H9 (cell line): ENCODE measurements at regions not wholly inside any gene's neighbourhood (a gene's known extent, or its start where the extent isn't known, plus 50 kb on each side); places are given as distances from the start of the nearest gene placed in this dataset.

Source experiments
- DNase-seq: peaks from one replicate; pipeline ENCODE4 v3.0.0-alpha.2; 2017
- H2AFZ ChIP-seq: one replicate; pipeline ENCODE4 v1.6.1; 2013; ENCODE audit warnings: mild to moderate bottlenecking, low read length, control low read depth, moderate library complexity
- H2AK5ac ChIP-seq: 2 replicates; pipeline ENCODE4 v1.6.1; 2013; ENCODE audit warnings: low read length, control low read depth, mixed read lengths; ENCODE audit not compliant: insufficient read length
- H2BK120ac ChIP-seq: one replicate; pipeline ENCODE4 v1.6.1; 2013; ENCODE audit warnings: low read depth, mild to moderate bottlenecking, low read length, control low read depth, inconsistent platforms; ENCODE audit not compliant: poor library complexity, severe bottlenecking
- H2BK12ac ChIP-seq: 2 replicates; pipeline ENCODE4 v1.6.1; 2013; ENCODE audit warnings: low read length, control low read depth, mixed read lengths, low read depth; ENCODE audit not compliant: insufficient read length
- H2BK15ac ChIP-seq: 2 replicates; pipeline ENCODE4 v1.6.1; 2013; ENCODE audit warnings: low read depth, low read length, control low read depth
- H2BK20ac ChIP-seq: one replicate; pipeline ENCODE4 v1.6.1; 2013; ENCODE audit warnings: low read depth, mild to moderate bottlenecking, low read length, control low read depth, inconsistent platforms; ENCODE audit not compliant: poor library complexity, severe bottlenecking
- H2BK5ac ChIP-seq: 2 replicates; pipeline ENCODE4 v1.6.1; 2013; ENCODE audit warnings: low read length, control low read depth, mixed read lengths; ENCODE audit not compliant: insufficient read length
- H3K14ac ChIP-seq: 2 replicates; pipeline ENCODE4 v1.6.1; 2013; ENCODE audit warnings: low read length, control low read depth; ENCODE audit not compliant: insufficient read depth
- H3K18ac ChIP-seq: 2 replicates; pipeline ENCODE4 v1.6.1; 2013; ENCODE audit warnings: low read depth, mild to moderate bottlenecking, mixed read lengths, low read length, control low read depth; ENCODE audit not compliant: insufficient read length
- H3K23ac ChIP-seq: 2 replicates; pipeline ENCODE4 v1.6.1; 2013; ENCODE audit warnings: low read length, control low read depth, mixed read lengths, low read depth; ENCODE audit not compliant: insufficient read length
- H3K23me2 ChIP-seq: 2 replicates; pipeline ENCODE4 v1.6.1; 2013; ENCODE audit warnings: low read depth, mild to moderate bottlenecking, mixed read lengths, low read length, control low read depth; ENCODE audit not compliant: insufficient read length, poor library complexity, severe bottlenecking
- H3K27ac ChIP-seq: 2 replicates; pipeline ENCODE4 v1.5.1; 2013; ENCODE audit warnings: low read length, control low read depth, mixed read lengths, low read depth; ENCODE audit not compliant: insufficient read length
- H3K27me3 ChIP-seq: 2 replicates; pipeline ENCODE4 v1.6.1; 2013; ENCODE audit warnings: low read length, control low read depth, inconsistent platforms; ENCODE audit not compliant: insufficient read depth
- H3K4ac ChIP-seq: 2 replicates; pipeline ENCODE4 v1.6.1; 2013; ENCODE audit warnings: low read depth, mild to moderate bottlenecking, control low read depth, inconsistent platforms, low read length, moderate library complexity
- H3K4me1 ChIP-seq: 2 replicates; pipeline ENCODE4 v1.6.1; 2013; ENCODE audit warnings: low read length, control low read depth, inconsistent platforms; ENCODE audit not compliant: insufficient read depth
- H3K4me2 ChIP-seq: 2 replicates; pipeline ENCODE4 v1.6.1; 2013; ENCODE audit warnings: low read length, control low read depth, mixed read lengths; ENCODE audit not compliant: insufficient read length, insufficient read depth
- H3K56ac ChIP-seq: 2 replicates; pipeline ENCODE4 v1.6.1; 2013; ENCODE audit warnings: low read depth, mild to moderate bottlenecking, mixed read lengths, low read length, control low read depth; ENCODE audit not compliant: insufficient read length
- H3K79me1 ChIP-seq: 2 replicates; pipeline ENCODE4 v1.6.1; 2013; ENCODE audit warnings: low read depth, mild to moderate bottlenecking, moderate library complexity, low read length, control low read depth, inconsistent platforms; ENCODE audit not compliant: insufficient read depth, poor library complexity, severe bottlenecking
- H3K79me2 ChIP-seq: 2 replicates; pipeline ENCODE4 v1.6.1; 2013; ENCODE audit warnings: low read length, control low read depth, inconsistent platforms; ENCODE audit not compliant: insufficient read depth
- H3K9ac ChIP-seq: 2 replicates; pipeline ENCODE4 v1.6.1; 2013; ENCODE audit warnings: low read length, control low read depth, mixed read lengths; ENCODE audit not compliant: insufficient read length; ENCODE audit errors: extremely low read depth
- H3K9me3 ChIP-seq: one replicate; pipeline ENCODE4 v1.6.1; 2013; ENCODE audit warnings: low read depth, low read length, inconsistent platforms; ENCODE audit not compliant: control insufficient read depth
- H3T11ph ChIP-seq: one replicate; pipeline ENCODE4 v1.6.1; 2013; ENCODE audit warnings: mild to moderate bottlenecking, low read length, control low read depth, inconsistent platforms
- H4K20me1 ChIP-seq: one replicate; pipeline ENCODE4 v1.6.1; 2013; ENCODE audit not compliant: control insufficient read depth, insufficient read length, insufficient read depth
- H4K5ac ChIP-seq: 2 replicates; pipeline ENCODE4 v1.6.1; 2013; ENCODE audit warnings: low read depth, mild to moderate bottlenecking, mixed read lengths, low read length, control low read depth; ENCODE audit not compliant: insufficient read length
- H4K8ac ChIP-seq: replicated peaks from 2 replicates; pipeline ENCODE4 v1.6.1; 2013; ENCODE audit warnings: low read length, control low read depth, mixed read lengths, low read depth; ENCODE audit not compliant: insufficient read length
- H4K91ac ChIP-seq: 2 replicates; pipeline ENCODE4 v1.6.1; 2013; ENCODE audit warnings: low read depth, mild to moderate bottlenecking, moderate library complexity, mixed read lengths, low read length, control low read depth; ENCODE audit not compliant: insufficient read length
- H3K27ac Mint-ChIP-seq, 3 experiments: 2 replicates in 2 of 3; 3 replicates in 1 of 3; pipeline ENCODE4 v1.8.0; 2020 to 2021; ENCODE audit warnings: mixed read lengths in 3 of 3, mild to moderate bottlenecking in 1 of 3, moderate library complexity in 1 of 3
- H3K27me3 Mint-ChIP-seq: 2 replicates; pipeline ENCODE4 v1.8.0; 2021; ENCODE audit warnings: low read depth, mild to moderate bottlenecking, moderate library complexity, mixed read lengths
- H3K36me3 Mint-ChIP-seq, 3 experiments: 2 replicates in 2 of 3; 3 replicates in 1 of 3; pipeline ENCODE4 v1.8.0; 2020 to 2021; ENCODE audit warnings: low read depth in 3 of 3, mixed read lengths in 3 of 3; ENCODE audit not compliant: insufficient read depth in 1 of 3
- H3K4me1 Mint-ChIP-seq, 2 experiments: 2 replicates each; pipeline ENCODE4 v1.8.0; 2020; ENCODE audit warnings: mixed read lengths in 2 of 2
- H3K4me3 Mint-ChIP-seq, 2 experiments: 2 replicates in 1 of 2; 3 replicates in 1 of 2; pipeline ENCODE4 v1.8.0; 2020 to 2021; ENCODE audit warnings: mild to moderate bottlenecking in 2 of 2, mixed read lengths in 2 of 2, moderate library complexity in 1 of 2
- H3K9me3 Mint-ChIP-seq, 2 experiments: 2 replicates in 1 of 2; 3 replicates in 1 of 2; pipeline ENCODE4 v1.8.0; 2020; ENCODE audit warnings: mild to moderate bottlenecking in 2 of 2, mixed read lengths in 2 of 2, moderate library complexity in 1 of 2
- CTCF ChIP-seq: fragments of 200-600 bp; sonication (generic); conservative IDR thresholded peaks from 3 replicates; pipeline ENCODE4 v1.8.0; 2021; ENCODE audit warnings: antibody characterized with exemption, mild to moderate bottlenecking
- WGBS: extraction: QIAGEN DNeasy Blood & Tissue Kit; methylation state at CpG from one replicate; pipeline ENCODE4 v1.1.7; 2013; ENCODE audit warnings: missing lambda C conversion rate, low lambda C conversion rate, mixed read lengths; ENCODE audit not compliant: insufficient read length; ENCODE audit errors: extremely low coverage; 5-methylcytosine and 5-hydroxymethylcytosine counted together

GRCh38 chr16:66044089-66044488 is 322.4 kb upstream of the CDH5 start:
- Histone ChIP-seq H2AFZ (no peak overlapping the region), H2AK5ac (no peak overlapping the region), H3K27me3 (no peaks in the 10 kb centered on the region; the same call in 1 of the 2 replicates), H3K23me2 (no peaks in the 10 kb centered on the region), H3K23ac (no peak overlapping the region), H3K4me2 (no peak overlapping the region), H3K4ac (no peak overlapping the region), H3K4me1 (no peaks in the 10 kb centered on the region), H3K9ac (no peak overlapping the region), H4K5ac (no peak overlapping the region), H2BK15ac (no peak overlapping the region), H4K8ac (no peak overlapping the region), H2BK5ac (no peak overlapping the region), H3T11ph (no peak overlapping the region), H4K91ac (no peak overlapping the region), H2BK120ac (no peak overlapping the region), H4K20me1 (no peaks in the 10 kb centered on the region), H3K79me1 (no peaks in the 10 kb centered on the region), H2BK20ac (no peak overlapping the region), H2BK12ac (no peak overlapping the region), H3K56ac (no peak overlapping the region), H3K14ac (no peak overlapping the region), H3K27ac (no peak overlapping the region), H3K79me2 (no peaks in the 10 kb centered on the region), H3K18ac (no peak overlapping the region), H3K9me3 (no peaks in the 10 kb centered on the region)
- no peak for TF ChIP-seq CTCF
- no CpG with 5 or more reads among the region's 3 CpGs for WGBS
- no peak overlapping the region for H3K27ac Mint-ChIP-seq
- H3K9me3 Mint-ChIP-seq = peaks cover 0 to 2% of the 10 kb centered on the region in 2 experiments; a peak in 2 of 5 replicates
- peaks cover 13 to 14% of the 10 kb centered on the region in 2 experiments for H3K4me1 Mint-ChIP-seq
- no peak for DNase-seq
- H3K36me3 Mint-ChIP-seq = no peaks in the 10 kb centered on the region; a peak in 1 of 7 replicates
- no peak overlapping the region for H3K4me3 Mint-ChIP-seq
- peaks cover 2% of the 10 kb centered on the region for H3K27me3 Mint-ChIP-seq
